ENCODE measurements at regions not wholly inside any gene's neighbourhood (a gene's known extent, or its start where the extent isn't known, plus 50 kb on each side); places are given as distances from the start of the nearest gene placed in this dataset.

- H3K9ac ChIP-seq (ENCODE audit: low read depth, low read length), result no peak overlapping the region
- H3K9me3 ChIP-seq (ENCODE audit: insufficient read depth, low read depth, low read length), result no peaks in the 10 kb centered on the region
- H3K27me3 ChIP-seq (ENCODE audit: insufficient read depth, low read length), result peaks cover 39% of the 10 kb centered on the region
- H3K4me3 ChIP-seq (ENCODE audit: low read length), result no peak overlapping the region
- no peaks in the 10 kb centered on the region; the same call in 1 of the 2 replicates for H3K4me1 ChIP-seq (ENCODE audit: insufficient read depth, low read length)
- no peak overlapping the region for H3K27ac ChIP-seq (ENCODE audit: low read depth, low read length)
- no peaks in the 10 kb centered on the region for H3K36me3 ChIP-seq (ENCODE audit: insufficient read depth, low read length)
- WGBS, result 92% methylated on average over 6 of the region's 6 CpGs
These were observed 258.0 kb downstream of the MTX2 start for GRCh38 chr2:176526995-176527901.

GRCh38 chr2:176531608-176532007, 262.4 kb downstream of the MTX2 start:
- no peak overlapping the region for H3K27ac ChIP-seq (ENCODE audit: low read depth, low read length)
- no peaks in the 10 kb centered on the region for H3K36me3 ChIP-seq (ENCODE audit: insufficient read depth, low read length)
- peaks cover 19% of the 10 kb centered on the region for H3K27me3 ChIP-seq (ENCODE audit: insufficient read depth, low read length)
- no peak overlapping the region for H3K4me3 ChIP-seq (ENCODE audit: low read length)
- H3K9me3 ChIP-seq (ENCODE audit: insufficient read depth, low read depth, low read length), result no peaks in the 10 kb centered on the region
- 82% methylated on average over 4 of the region's 4 CpGs for WGBS
- no peaks in the 10 kb centered on the region for H3K4me1 ChIP-seq (ENCODE audit: insufficient read depth, low read length)
- H3K9ac ChIP-seq (ENCODE audit: low read depth, low read length), result no peak overlapping the region

- Histone ChIP-seq H3K27me3 (ENCODE audit: insufficient read depth, low read length) (peaks cover 15% of the 10 kb centered on the region), H3K27ac (ENCODE audit: low read depth, low read length) (no peak overlapping the region), H3K9ac (ENCODE audit: low read depth, low read length) (no peak overlapping the region), H3K4me3 (ENCODE audit: low read length) (no peak overlapping the region), H3K4me1 (ENCODE audit: insufficient read depth, low read length) (no peaks in the 10 kb centered on the region), H3K9me3 (ENCODE audit: insufficient read depth, low read depth, low read length) (no peaks in the 10 kb centered on the region), H3K36me3 (ENCODE audit: insufficient read depth, low read length) (no peaks in the 10 kb centered on the region)
- 90% methylated on average over 3 of the region's 4 CpGs for WGBS
These were observed 264.4 kb downstream of the MTX2 start for GRCh38 chr2:176533505-176534193.

GRCh38 chr2:176534798-176535466, 265.7 kb downstream of the MTX2 start:
- WGBS, result 87% methylated on average over 9 of the region's 9 CpGs
- no peak overlapping the region for H3K4me3 ChIP-seq (ENCODE audit: low read length)

GRCh38 chr2:176535467-176536113, 266.3 kb downstream of the MTX2 start:
- H3K9me3 ChIP-seq (ENCODE audit: insufficient read depth, low read depth, low read length), result no peaks in the 10 kb centered on the region
- WGBS, result 66% methylated on average over 5 of the region's 5 CpGs
- no peaks in the 10 kb centered on the region for H3K27me3 ChIP-seq (ENCODE audit: insufficient read depth, low read length)
- no peak overlapping the region for H3K9ac ChIP-seq (ENCODE audit: low read depth, low read length)
- H3K27ac ChIP-seq (ENCODE audit: low read depth, low read length), result no peak overlapping the region
- no peaks in the 10 kb centered on the region for H3K36me3 ChIP-seq (ENCODE audit: insufficient read depth, low read length)
- no peak overlapping the region for H3K4me3 ChIP-seq (ENCODE audit: low read length)
- H3K4me1 ChIP-seq (ENCODE audit: insufficient read depth, low read length), result no peaks in the 10 kb centered on the region

More at GRCh38 chr2:176534798-176535466, 265.7 kb downstream of the MTX2 start:
- no peaks in the 10 kb centered on the region for H3K36me3 ChIP-seq (ENCODE audit: insufficient read depth, low read length)
- H3K9ac ChIP-seq (ENCODE audit: low read depth, low read length), result no peak overlapping the region
- peaks cover 3% of the 10 kb centered on the region; the same call in 1 of the 2 replicates for H3K27me3 ChIP-seq (ENCODE audit: insufficient read depth, low read length)
- H3K9me3 ChIP-seq (ENCODE audit: insufficient read depth, low read depth, low read length), result no peaks in the 10 kb centered on the region
- H3K4me1 ChIP-seq (ENCODE audit: insufficient read depth, low read length), result no peaks in the 10 kb centered on the region
- no peak overlapping the region for H3K27ac ChIP-seq (ENCODE audit: low read depth, low read length)

GRCh38 chr2:176536439-176537133, 267.3 kb downstream of the MTX2 start:
- Histone ChIP-seq H3K27ac (ENCODE audit: low read depth, low read length) (no peak overlapping the region), H3K27me3 (ENCODE audit: insufficient read depth, low read length) (no peaks in the 10 kb centered on the region), H3K4me1 (ENCODE audit: insufficient read depth, low read length) (no peaks in the 10 kb centered on the region), H3K9me3 (ENCODE audit: insufficient read depth, low read depth, low read length) (no peaks in the 10 kb centered on the region), H3K9ac (ENCODE audit: low read depth, low read length) (no peak overlapping the region), H3K36me3 (ENCODE audit: insufficient read depth, low read length) (no peaks in the 10 kb centered on the region), H3K4me3 (ENCODE audit: low read length) (no peak overlapping the region)
- WGBS, result 95% methylated on average over 3 of the region's 3 CpGs

- H3K36me3 ChIP-seq (ENCODE audit: insufficient read depth, low read length), result no peaks in the 10 kb centered on the region
- H3K9me3 ChIP-seq (ENCODE audit: insufficient read depth, low read depth, low read length), result no peaks in the 10 kb centered on the region
- H3K27me3 ChIP-seq (ENCODE audit: insufficient read depth, low read length), result no peaks in the 10 kb centered on the region
- no peaks in the 10 kb centered on the region for H3K4me1 ChIP-seq (ENCODE audit: insufficient read depth, low read length)
- no peak overlapping the region for H3K4me3 ChIP-seq (ENCODE audit: low read length)
- no peak overlapping the region for H3K27ac ChIP-seq (ENCODE audit: low read depth, low read length)
- no peak overlapping the region for H3K9ac ChIP-seq (ENCODE audit: low read depth, low read length)
- 93% methylated on average over 2 of the region's 3 CpGs for WGBS
These were observed 268.7 kb downstream of the MTX2 start for GRCh38 chr2:176537932-176538331.

GRCh38 chr2:176540995-176541394, 271.8 kb downstream of the MTX2 start:
- H3K4me1 ChIP-seq (ENCODE audit: insufficient read depth, low read length), result no peaks in the 10 kb centered on the region
- H3K27ac ChIP-seq (ENCODE audit: low read depth, low read length), result no peak overlapping the region
- no peak overlapping the region for H3K4me3 ChIP-seq (ENCODE audit: low read length)
- no peaks in the 10 kb centered on the region for H3K36me3 ChIP-seq (ENCODE audit: insufficient read depth, low read length)
- H3K9ac ChIP-seq (ENCODE audit: low read depth, low read length), result no peak overlapping the region
- WGBS, result 86% methylated on average over 1 of the region's 1 CpG
- H3K27me3 ChIP-seq (ENCODE audit: insufficient read depth, low read length), result 0 out of 2 replicates have a peak, but pooled peaks cover 12% of the 10 kb centered on the region
- no peaks in the 10 kb centered on the region for H3K9me3 ChIP-seq (ENCODE audit: insufficient read depth, low read depth, low read length)

GRCh38 chr2:176542476-176542875, 273.2 kb downstream of the MTX2 start:
- H3K27me3 ChIP-seq (ENCODE audit: insufficient read depth, low read length), result peaks cover 17% of the 10 kb centered on the region; the same call in 1 of the 2 replicates
- H3K9me3 ChIP-seq (ENCODE audit: insufficient read depth, low read depth, low read length), result no peaks in the 10 kb centered on the region
- no peaks in the 10 kb centered on the region for H3K4me1 ChIP-seq (ENCODE audit: insufficient read depth, low read length)
- no peak overlapping the region for H3K27ac ChIP-seq (ENCODE audit: low read depth, low read length)
- 100% methylated on average over 1 of the region's 1 CpG for WGBS
- no peak overlapping the region for H3K4me3 ChIP-seq (ENCODE audit: low read length)
- no peak overlapping the region for H3K9ac ChIP-seq (ENCODE audit: low read depth, low read length)
- H3K36me3 ChIP-seq (ENCODE audit: insufficient read depth, low read length), result no peaks in the 10 kb centered on the region

- H3K9ac ChIP-seq (ENCODE audit: low read depth, low read length), result no peak overlapping the region
- H3K27ac ChIP-seq (ENCODE audit: low read depth, low read length), result no peak overlapping the region
- WGBS, result 86% methylated on average over 4 of the region's 4 CpGs
- H3K4me3 ChIP-seq (ENCODE audit: low read length), result no peak overlapping the region
- no peaks in the 10 kb centered on the region for H3K4me1 ChIP-seq (ENCODE audit: insufficient read depth, low read length)
- no peaks in the 10 kb centered on the region for H3K9me3 ChIP-seq (ENCODE audit: insufficient read depth, low read depth, low read length)
- peaks cover 34% of the 10 kb centered on the region; the same call in 1 of the 2 replicates for H3K27me3 ChIP-seq (ENCODE audit: insufficient read depth, low read length)
- no peaks in the 10 kb centered on the region for H3K36me3 ChIP-seq (ENCODE audit: insufficient read depth, low read length)
These were observed 275.3 kb downstream of the MTX2 start for GRCh38 chr2:176544557-176544956.

All from HUES64 (cell line).